Peyer's patch (tissue), 4 donors: ENCODE measurements at regions not wholly inside any gene's neighbourhood (a gene's known extent, or its start where the extent isn't known, plus 50 kb on each side); places are given as distances from the start of the nearest gene placed in this dataset.

ENCODE experiments used
- POLR2A ChIP-seq, 2 donors: fragments of 450-650 bp; IDR thresholded peaks; one replicate each; pipeline ENCODE4 v1.5.1; 2017; ENCODE audit warnings: antibody characterized with exemption in 2 of 2, mild to moderate bottlenecking in 2 of 2, moderate library complexity in 2 of 2
- TF ChIP-seq, protein P1 (sequence below), 6 experiments: fragments of 450-650 bp in 4 of 6; fragments of 200-600 bp in 2 of 6; sonication (generic) in 1 of 6; IDR thresholded peaks; one replicate each; pipeline ENCODE4 v1.5.1; 2017 to 2019; ENCODE audit warnings: antibody characterized with exemption in 6 of 6, mild to moderate bottlenecking in 3 of 6, moderate library complexity in 1 of 6

- TF ChIP-seq, protein P1, sequence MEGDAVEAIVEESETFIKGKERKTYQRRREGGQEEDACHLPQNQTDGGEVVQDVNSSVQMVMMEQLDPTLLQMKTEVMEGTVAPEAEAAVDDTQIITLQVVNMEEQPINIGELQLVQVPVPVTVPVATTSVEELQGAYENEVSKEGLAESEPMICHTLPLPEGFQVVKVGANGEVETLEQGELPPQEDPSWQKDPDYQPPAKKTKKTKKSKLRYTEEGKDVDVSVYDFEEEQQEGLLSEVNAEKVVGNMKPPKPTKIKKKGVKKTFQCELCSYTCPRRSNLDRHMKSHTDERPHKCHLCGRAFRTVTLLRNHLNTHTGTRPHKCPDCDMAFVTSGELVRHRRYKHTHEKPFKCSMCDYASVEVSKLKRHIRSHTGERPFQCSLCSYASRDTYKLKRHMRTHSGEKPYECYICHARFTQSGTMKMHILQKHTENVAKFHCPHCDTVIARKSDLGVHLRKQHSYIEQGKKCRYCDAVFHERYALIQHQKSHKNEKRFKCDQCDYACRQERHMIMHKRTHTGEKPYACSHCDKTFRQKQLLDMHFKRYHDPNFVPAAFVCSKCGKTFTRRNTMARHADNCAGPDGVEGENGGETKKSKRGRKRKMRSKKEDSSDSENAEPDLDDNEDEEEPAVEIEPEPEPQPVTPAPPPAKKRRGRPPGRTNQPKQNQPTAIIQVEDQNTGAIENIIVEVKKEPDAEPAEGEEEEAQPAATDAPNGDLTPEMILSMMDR (IDR thresholded peaks at IDR 0.05) = no peak
- TF ChIP-seq POLR2A (IDR thresholded peaks at IDR 0.05) = no peak
Measured at GRCh38 chr1:88350648-88351047, 333.4 kb upstream of the PKN2 start.
